Mesothelial cell of epicardium (in vitro differentiated cells): ENCODE measurements at regions not wholly inside any gene's neighbourhood (a gene's known extent, or its start where the extent isn't known, plus 50 kb on each side); places are given as distances from the start of the nearest gene placed in this dataset.

Source experiments
- DNase-seq, 2 experiments: peaks; one replicate each; pipeline ENCODE4 v3.0.0; 2021; ENCODE audit warnings: low spot score in 2 of 2; ENCODE audit not compliant: unreplicated experiment in 2 of 2
- H3K27ac Mint-ChIP-seq: 2 replicates; pipeline ENCODE4 v1.8.0; 2021; ENCODE audit warnings: mixed read lengths
- H3K27me3 Mint-ChIP-seq: 2 replicates; pipeline ENCODE4 v1.8.0; 2021; ENCODE audit warnings: low read depth, mixed read lengths
- H3K36me3 Mint-ChIP-seq: 2 replicates; pipeline ENCODE4 v1.8.0; 2021; ENCODE audit warnings: mixed read lengths
- H3K4me1 Mint-ChIP-seq: 2 replicates; pipeline ENCODE4 v1.8.0; 2021; ENCODE audit warnings: mixed read lengths
- H3K4me3 Mint-ChIP-seq: 2 replicates; pipeline ENCODE4 v1.8.0; 2021; ENCODE audit warnings: mild to moderate bottlenecking, moderate library complexity, mixed read lengths
- H3K9me3 Mint-ChIP-seq: 2 replicates; pipeline ENCODE4 v1.8.0; 2021; ENCODE audit warnings: mixed read lengths
- TF ChIP-seq, protein P1 (sequence below): fragments of 200-600 bp; sonication (generic); IDR thresholded peaks from one replicate; pipeline ENCODE4 v1.5.0; 2021; ENCODE audit warnings: antibody characterized with exemption; ENCODE audit not compliant: unreplicated experiment

- Mint-ChIP-seq H3K4me1 (no peaks in the 10 kb centered on the region), H3K9me3 (no peaks in the 10 kb centered on the region), H3K27me3 (peaks cover 10% of the 10 kb centered on the region), H3K4me3 (no peak overlapping the region), H3K27ac (no peak overlapping the region), H3K36me3 (no peaks in the 10 kb centered on the region)
- TF ChIP-seq, protein P1, sequence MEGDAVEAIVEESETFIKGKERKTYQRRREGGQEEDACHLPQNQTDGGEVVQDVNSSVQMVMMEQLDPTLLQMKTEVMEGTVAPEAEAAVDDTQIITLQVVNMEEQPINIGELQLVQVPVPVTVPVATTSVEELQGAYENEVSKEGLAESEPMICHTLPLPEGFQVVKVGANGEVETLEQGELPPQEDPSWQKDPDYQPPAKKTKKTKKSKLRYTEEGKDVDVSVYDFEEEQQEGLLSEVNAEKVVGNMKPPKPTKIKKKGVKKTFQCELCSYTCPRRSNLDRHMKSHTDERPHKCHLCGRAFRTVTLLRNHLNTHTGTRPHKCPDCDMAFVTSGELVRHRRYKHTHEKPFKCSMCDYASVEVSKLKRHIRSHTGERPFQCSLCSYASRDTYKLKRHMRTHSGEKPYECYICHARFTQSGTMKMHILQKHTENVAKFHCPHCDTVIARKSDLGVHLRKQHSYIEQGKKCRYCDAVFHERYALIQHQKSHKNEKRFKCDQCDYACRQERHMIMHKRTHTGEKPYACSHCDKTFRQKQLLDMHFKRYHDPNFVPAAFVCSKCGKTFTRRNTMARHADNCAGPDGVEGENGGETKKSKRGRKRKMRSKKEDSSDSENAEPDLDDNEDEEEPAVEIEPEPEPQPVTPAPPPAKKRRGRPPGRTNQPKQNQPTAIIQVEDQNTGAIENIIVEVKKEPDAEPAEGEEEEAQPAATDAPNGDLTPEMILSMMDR = no peak
- DNase-seq = no peak
These were observed 60.1 kb upstream of the PPP2R2D start for GRCh38 chr10:131840788-131841118.

GRCh38 chr10:131841131-131841660 is 59.6 kb upstream of the PPP2R2D start:
- Mint-ChIP-seq H3K27ac (no peak overlapping the region), H3K4me1 (no peaks in the 10 kb centered on the region), H3K9me3 (no peaks in the 10 kb centered on the region), H3K4me3 (no peak overlapping the region), H3K27me3 (peaks cover 10% of the 10 kb centered on the region), H3K36me3 (no peaks in the 10 kb centered on the region)
- TF ChIP-seq, protein P1 = no peak
- DNase-seq = no peak

- no peak overlapping the region for H3K4me3 Mint-ChIP-seq
- DNase-seq = no peak
- H3K4me1 Mint-ChIP-seq = no peaks in the 10 kb centered on the region
- H3K27ac Mint-ChIP-seq = no peak overlapping the region
- H3K36me3 Mint-ChIP-seq = no peaks in the 10 kb centered on the region
- TF ChIP-seq, protein P1 = no peak
- no peaks in the 10 kb centered on the region for H3K9me3 Mint-ChIP-seq
- peaks cover 10% of the 10 kb centered on the region for H3K27me3 Mint-ChIP-seq
These were observed 59.1 kb upstream of the PPP2R2D start for GRCh38 chr10:131841661-131842139.

DNA sequence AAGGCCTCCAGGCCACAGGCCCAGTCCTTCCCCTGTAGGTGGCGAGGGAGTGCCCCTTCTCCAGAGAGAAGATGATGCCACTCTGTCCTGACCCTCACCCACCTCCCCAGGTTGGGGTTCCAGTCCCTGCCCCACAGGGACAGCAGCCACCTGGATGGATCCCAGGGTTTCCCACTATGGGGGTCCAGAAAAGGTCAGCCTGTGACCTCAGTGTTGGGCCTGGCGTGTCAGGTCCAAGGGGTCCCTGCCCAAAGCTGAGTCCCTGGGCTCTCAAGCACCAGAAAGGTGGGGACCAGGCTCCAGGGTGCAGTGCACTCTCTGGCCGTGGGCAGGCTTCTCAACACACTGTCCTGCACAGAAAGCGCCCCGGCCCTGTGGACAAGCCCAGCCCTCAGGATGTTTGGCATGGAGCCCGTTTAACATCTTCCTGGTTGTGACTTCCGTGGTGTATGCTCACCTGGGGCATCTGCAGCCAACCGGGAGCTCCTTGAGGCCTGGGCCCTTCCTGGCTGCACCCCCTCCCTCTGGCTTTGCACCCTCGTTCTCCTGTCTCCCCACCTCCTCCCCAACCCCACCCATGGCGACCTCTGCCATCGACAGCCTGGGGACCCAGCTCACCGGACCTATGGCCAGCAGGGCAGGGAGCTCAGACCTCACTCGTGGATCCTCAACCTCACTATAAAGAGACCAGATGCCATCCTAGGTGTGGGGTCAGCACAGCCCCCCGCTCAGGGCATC is 58.3 kb upstream of the PPP2R2D start:
- H3K9me3 Mint-ChIP-seq = no peaks in the 10 kb centered on the region
- H3K4me3 Mint-ChIP-seq = no peak overlapping the region
- no peaks in the 10 kb centered on the region for H3K4me1 Mint-ChIP-seq
- H3K36me3 Mint-ChIP-seq = no peaks in the 10 kb centered on the region
- TF ChIP-seq, protein P1 = no peak
- peaks cover 6% of the 10 kb centered on the region for H3K27me3 Mint-ChIP-seq
- H3K27ac Mint-ChIP-seq = no peak overlapping the region
- DNase-seq = no peak

- Mint-ChIP-seq H3K4me3 (no peak overlapping the region), H3K27me3 (peaks cover 6% of the 10 kb centered on the region), H3K4me1 (no peaks in the 10 kb centered on the region), H3K9me3 (no peaks in the 10 kb centered on the region), H3K27ac (no peak overlapping the region), H3K36me3 (no peaks in the 10 kb centered on the region)
- TF ChIP-seq, protein P1 = no peak
- DNase-seq = no peak
These were observed 57.7 kb upstream of the PPP2R2D start for GRCh38 chr10:131843089-131843595.
